Mesendoderm (in vitro differentiated cells): ENCODE measurements at regions not wholly inside any gene's neighbourhood (a gene's known extent, or its start where the extent isn't known, plus 50 kb on each side); places are given as distances from the start of the nearest gene placed in this dataset.
A peak's percentile ranks its signal among the peaks of the same experiment; 100 is the strongest.

ENCODE experiments used
- DNase-seq: peaks from one replicate; pipeline ENCODE4 v3.0.0; 2013
- H2AK5ac ChIP-seq: 2 replicates; pipeline ENCODE4 v1.6.1; 2013; ENCODE audit warnings: low read length, inconsistent platforms
- H2BK120ac ChIP-seq: 2 replicates; pipeline ENCODE4 v1.6.1; 2013; ENCODE audit warnings: low read depth, mild to moderate bottlenecking, low read length, moderate library complexity, mixed read lengths
- H2BK15ac ChIP-seq: replicated peaks from 2 replicates; pipeline ENCODE4 v1.6.1; 2013; ENCODE audit warnings: low read depth, mild to moderate bottlenecking, moderate library complexity
- H2BK5ac ChIP-seq: 2 replicates; pipeline ENCODE4 v1.6.1; 2013; ENCODE audit warnings: low read length, inconsistent platforms
- H3K18ac ChIP-seq: 2 replicates; pipeline ENCODE4 v1.6.1; 2013; ENCODE audit warnings: mild to moderate bottlenecking, low read length, mixed read lengths
- H3K23ac ChIP-seq: one replicate; pipeline ENCODE4 v1.6.1; 2013; ENCODE audit warnings: low read length
- H3K27ac ChIP-seq: 2 replicates; pipeline ENCODE4 v1.5.1; 2013; ENCODE audit warnings: low read depth, mild to moderate bottlenecking, inconsistent platforms, low read length, moderate library complexity
- H3K27me3 ChIP-seq: 2 replicates; pipeline ENCODE4 v1.6.1; 2013; ENCODE audit warnings: low read length, control low read depth, mild to moderate bottlenecking, inconsistent platforms; ENCODE audit not compliant: insufficient read depth, poor library complexity
- H3K36me3 ChIP-seq: 2 replicates; pipeline ENCODE4 v1.6.1; 2013; ENCODE audit warnings: low read length, inconsistent platforms; ENCODE audit not compliant: control insufficient read depth, insufficient read depth
- H3K4ac ChIP-seq: one replicate; pipeline ENCODE4 v1.6.1; 2013; ENCODE audit warnings: low read depth, mild to moderate bottlenecking, low read length, moderate library complexity
- H3K4me1 ChIP-seq: 2 replicates; pipeline ENCODE4 v1.6.1; 2013; ENCODE audit warnings: low read depth, low read length, inconsistent platforms; ENCODE audit not compliant: control insufficient read depth
- H3K4me2 ChIP-seq: 2 replicates; pipeline ENCODE4 v1.6.1; 2013; ENCODE audit warnings: low read length
- H3K4me3 ChIP-seq: 2 replicates; pipeline ENCODE4 v1.5.1; 2013; ENCODE audit warnings: mild to moderate bottlenecking, low read length
- H3K56ac ChIP-seq: one replicate; pipeline ENCODE4 v1.6.1; 2013; ENCODE audit warnings: low read length
- H3K79me1 ChIP-seq: 2 replicates; pipeline ENCODE4 v1.6.1; 2013; ENCODE audit warnings: low read length, inconsistent platforms
- H3K79me2 ChIP-seq: 2 replicates; pipeline ENCODE4 v1.6.1; 2013; ENCODE audit warnings: mild to moderate bottlenecking, low read length; ENCODE audit not compliant: control insufficient read depth, insufficient read depth
- H3K9ac ChIP-seq: 2 replicates; pipeline ENCODE4 v1.6.1; 2013; ENCODE audit warnings: low read length, inconsistent platforms
- H4K5ac ChIP-seq: one replicate; pipeline ENCODE4 v1.6.1; 2013; ENCODE audit warnings: low read length
- H4K8ac ChIP-seq: one replicate; pipeline ENCODE4 v1.6.1; 2013; ENCODE audit warnings: low read depth, mild to moderate bottlenecking, control low read depth, low read length, moderate library complexity
- WGBS: extraction: QIAGEN DNeasy Blood & Tissue Kit; methylation state at CpG from one replicate; pipeline ENCODE4 v1.1.7; 2013; ENCODE audit warnings: low lambda C conversion rate, missing lambda C conversion rate; ENCODE audit not compliant: insufficient coverage; ENCODE audit errors: extremely low coverage; 5-methylcytosine and 5-hydroxymethylcytosine counted together

DNA sequence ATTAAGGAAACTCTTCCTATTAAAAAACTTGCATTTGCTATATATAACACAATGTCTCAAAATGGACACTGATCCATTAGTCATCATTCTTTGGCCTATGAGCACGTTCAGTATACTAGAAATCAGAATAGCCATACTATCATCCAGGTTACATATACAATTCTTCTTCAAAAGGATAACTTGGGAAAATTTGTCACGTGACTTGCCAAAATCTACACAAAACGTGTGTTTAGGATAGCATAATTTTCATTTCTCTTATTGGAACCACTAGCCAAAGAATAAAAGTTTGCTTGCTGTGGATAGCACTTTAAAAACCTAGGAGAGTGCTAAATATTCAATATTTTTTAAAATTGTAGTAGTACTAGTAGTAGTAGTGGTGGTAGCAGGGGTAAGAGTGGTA lies 714.3 kb upstream of the FOXG1 start:
- no peaks in the 10 kb centered on the region for H3K79me2 ChIP-seq
- no peak overlapping the region for H3K56ac ChIP-seq
- H3K23ac ChIP-seq = no peak overlapping the region
- WGBS = no CpG with 5 or more reads among the region's 3 CpGs
- H2BK5ac ChIP-seq = no peak overlapping the region
- DNase-seq = no peak
- no peaks in the 10 kb centered on the region for H3K27me3 ChIP-seq
- H3K27ac ChIP-seq = no peak overlapping the region
- no peak overlapping the region for H3K4me3 ChIP-seq
- no peaks in the 10 kb centered on the region for H3K36me3 ChIP-seq
- H3K9ac ChIP-seq = no peak overlapping the region
- H2BK120ac ChIP-seq = no peak overlapping the region
- no peaks in the 10 kb centered on the region for H3K79me1 ChIP-seq
- H3K4me2 ChIP-seq = no peak overlapping the region
- no peak overlapping the region for H2AK5ac ChIP-seq
- H3K18ac ChIP-seq = no peak overlapping the region
- H2BK15ac ChIP-seq = no peak overlapping the region
- no peaks in the 10 kb centered on the region for H3K4me1 ChIP-seq
- no peak overlapping the region for H4K5ac ChIP-seq
- no peak overlapping the region for H4K8ac ChIP-seq
- H3K4ac ChIP-seq = no peak overlapping the region

DNA sequence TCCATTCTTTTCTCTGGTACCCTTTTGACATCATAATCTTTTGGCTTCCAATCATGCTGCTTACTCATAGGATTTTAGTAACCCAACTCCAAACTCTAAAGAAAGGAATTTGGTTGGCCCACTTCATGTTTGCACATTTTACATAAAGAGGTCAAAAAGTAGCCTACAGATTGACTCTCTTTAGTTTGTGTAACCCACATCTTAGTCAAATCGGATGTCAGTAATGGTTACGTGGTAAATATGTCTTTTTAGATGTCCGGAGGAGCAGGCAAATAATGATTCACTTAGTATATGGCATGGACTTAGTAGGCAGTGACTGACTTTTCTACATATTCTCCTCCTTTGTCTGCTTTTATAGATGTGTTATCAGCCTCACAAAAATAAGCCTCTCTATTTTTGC lies 711.6 kb upstream of the FOXG1 start:
- WGBS = no CpG with 5 or more reads among the region's 3 CpGs
- Histone ChIP-seq H4K8ac (no peak overlapping the region), H3K23ac (no peak overlapping the region), H4K5ac (no peak overlapping the region), H3K79me1 (no peaks in the 10 kb centered on the region), H3K27me3 (no peaks in the 10 kb centered on the region), H2AK5ac (no peak overlapping the region), H3K18ac (no peak overlapping the region), H3K27ac (no peak overlapping the region), H3K56ac (no peak overlapping the region), H3K4me2 (no peak overlapping the region), H2BK5ac (no peak overlapping the region), H3K4me1 (no peaks in the 10 kb centered on the region), H3K9ac (no peak overlapping the region), H3K79me2 (no peaks in the 10 kb centered on the region), H2BK120ac (no peak overlapping the region), H3K4ac (no peak overlapping the region), H3K4me3 (no peak overlapping the region), H2BK15ac (no peak overlapping the region), H3K36me3 (no peaks in the 10 kb centered on the region)
- DNase-seq = no peak

DNA sequence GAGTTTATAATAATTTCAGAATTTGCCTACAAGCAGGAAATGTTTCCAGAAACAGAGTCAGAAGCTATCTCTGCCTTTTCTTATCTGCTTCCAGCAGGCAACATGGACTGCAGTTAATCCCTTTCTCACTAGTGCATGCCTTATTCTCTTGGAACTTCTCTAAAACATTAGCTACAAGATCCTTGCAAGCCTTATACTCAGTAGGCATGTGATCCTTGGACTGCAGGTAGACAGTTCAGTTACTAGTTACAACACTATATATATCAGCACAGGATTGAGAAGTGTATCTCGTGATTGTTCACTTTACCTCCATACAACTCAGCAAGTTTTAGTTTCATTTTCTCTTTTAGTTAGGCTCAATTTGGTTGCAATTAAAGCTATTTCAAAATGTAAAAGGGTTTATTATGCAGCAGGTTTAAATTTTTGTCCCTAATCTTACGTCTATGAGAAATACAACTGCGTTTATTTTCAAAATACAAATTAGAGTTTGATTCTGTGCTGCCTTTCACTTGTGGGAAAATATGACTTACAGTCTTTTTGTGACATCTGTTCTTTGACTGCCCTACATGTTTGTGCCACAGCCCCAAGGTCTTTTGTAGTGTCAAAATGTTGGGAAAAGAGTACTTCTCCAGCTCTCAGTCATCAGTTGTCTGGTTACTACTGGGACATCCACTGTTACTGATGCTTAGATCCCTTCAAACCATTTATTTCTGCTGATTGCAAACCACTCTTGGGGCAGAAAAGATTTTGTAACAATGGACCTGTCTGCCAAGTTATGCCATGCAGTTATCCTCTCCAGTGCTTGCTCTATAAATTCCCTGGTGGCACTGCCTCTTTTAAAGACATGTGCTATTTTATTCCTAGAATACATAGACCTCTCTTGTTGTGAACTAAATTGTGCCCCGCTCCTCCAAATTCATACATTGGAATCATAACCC lies 709.0 kb upstream of the FOXG1 start:
- H4K5ac ChIP-seq = no peak overlapping the region
- no peak overlapping the region for H4K8ac ChIP-seq
- no peak overlapping the region for H3K18ac ChIP-seq
- WGBS = no CpG with 5 or more reads among the region's 4 CpGs
- H3K27me3 ChIP-seq = no peaks in the 10 kb centered on the region
- no peak overlapping the region for H3K27ac ChIP-seq
- no peak overlapping the region for H2BK5ac ChIP-seq
- H2AK5ac ChIP-seq = no peak overlapping the region
- H3K9ac ChIP-seq = no peak overlapping the region
- H3K79me1 ChIP-seq = no peaks in the 10 kb centered on the region
- H3K79me2 ChIP-seq = no peaks in the 10 kb centered on the region
- no peak overlapping the region for H3K56ac ChIP-seq
- no peak overlapping the region for H3K4ac ChIP-seq
- H3K23ac ChIP-seq = no peak overlapping the region
- H3K4me2 ChIP-seq = no peak overlapping the region
- H3K4me3 ChIP-seq = no peak overlapping the region
- H2BK120ac ChIP-seq = no peak overlapping the region
- no peak overlapping the region for H2BK15ac ChIP-seq
- H3K4me1 ChIP-seq = no peaks in the 10 kb centered on the region
- no peaks in the 10 kb centered on the region for H3K36me3 ChIP-seq
- peak; percentile 18 for DNase-seq

DNA sequence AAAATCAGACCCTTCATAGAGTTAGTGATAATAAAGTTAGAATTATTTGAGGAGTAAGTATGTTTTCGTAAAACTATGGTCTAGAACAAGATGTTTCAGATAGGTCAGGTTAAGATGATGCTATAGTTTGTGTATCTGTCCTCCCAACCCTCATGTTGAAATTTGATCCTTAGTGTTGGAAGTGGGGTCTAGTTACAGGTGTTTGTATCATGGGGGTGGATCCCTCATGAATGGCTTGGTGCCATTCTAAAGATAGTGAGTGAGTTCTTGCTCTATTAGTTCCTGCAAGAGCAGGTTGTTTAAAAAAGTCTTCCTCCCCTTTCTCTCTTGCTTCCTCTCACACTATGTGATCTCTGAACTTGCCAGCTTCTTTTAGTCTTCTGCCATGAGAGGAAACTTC lies 707.3 kb upstream of the FOXG1 start:
- Histone ChIP-seq H3K4ac (no peak overlapping the region), H3K18ac (no peak overlapping the region), H2BK5ac (no peak overlapping the region), H2AK5ac (no peak overlapping the region), H3K23ac (no peak overlapping the region), H3K56ac (no peak overlapping the region), H4K8ac (no peak overlapping the region), H3K27ac (no peak overlapping the region), H3K36me3 (no peaks in the 10 kb centered on the region), H2BK120ac (no peak overlapping the region), H3K79me1 (no peaks in the 10 kb centered on the region), H3K4me3 (no peak overlapping the region), H3K27me3 (no peaks in the 10 kb centered on the region), H3K4me2 (no peak overlapping the region), H4K5ac (no peak overlapping the region), H3K79me2 (no peaks in the 10 kb centered on the region), H3K9ac (no peak overlapping the region), H2BK15ac (no peak overlapping the region), H3K4me1 (no peaks in the 10 kb centered on the region)
- DNase-seq = no peak
- 100% methylated on average over 1 of the region's 1 CpG for whole genome bisulfite sequencing

DNA sequence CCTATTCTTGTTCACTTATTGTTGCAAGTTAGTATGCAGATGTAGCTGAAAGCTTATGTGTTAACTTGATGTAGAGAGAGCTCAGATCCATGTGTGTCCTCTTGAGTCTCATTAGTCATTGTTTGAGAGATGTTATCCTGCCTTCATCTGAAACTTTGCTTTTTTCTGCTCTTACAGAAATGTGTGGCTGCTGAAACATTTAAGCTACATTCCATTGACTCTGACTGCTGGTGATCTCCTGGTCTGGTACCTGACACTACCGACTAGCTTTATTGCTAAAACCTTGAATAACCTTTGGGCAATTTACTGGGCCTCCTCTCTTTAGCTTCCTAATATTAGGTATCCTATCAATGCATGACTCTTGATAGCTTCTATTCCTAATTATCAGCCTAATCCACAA lies 705.6 kb upstream of the FOXG1 start:
- Histone ChIP-seq H3K4me3 (no peak overlapping the region), H3K4me2 (no peak overlapping the region), H2BK120ac (no peak overlapping the region), H3K4ac (no peak overlapping the region), H3K56ac (no peak overlapping the region), H3K36me3 (no peaks in the 10 kb centered on the region), H3K9ac (no peak overlapping the region), H3K27me3 (no peaks in the 10 kb centered on the region), H2AK5ac (no peak overlapping the region), H2BK5ac (no peak overlapping the region), H3K27ac (no peak overlapping the region), H4K8ac (no peak overlapping the region), H2BK15ac (no peak overlapping the region), H3K18ac (no peak overlapping the region), H3K4me1 (no peaks in the 10 kb centered on the region), H3K79me1 (no peaks in the 10 kb centered on the region), H4K5ac (no peak overlapping the region), H3K79me2 (no peaks in the 10 kb centered on the region), H3K23ac (no peak overlapping the region)
- WGBS = no CpG with 5 or more reads among the region's 1 CpG
- DNase-seq = peak; percentile 71

DNA sequence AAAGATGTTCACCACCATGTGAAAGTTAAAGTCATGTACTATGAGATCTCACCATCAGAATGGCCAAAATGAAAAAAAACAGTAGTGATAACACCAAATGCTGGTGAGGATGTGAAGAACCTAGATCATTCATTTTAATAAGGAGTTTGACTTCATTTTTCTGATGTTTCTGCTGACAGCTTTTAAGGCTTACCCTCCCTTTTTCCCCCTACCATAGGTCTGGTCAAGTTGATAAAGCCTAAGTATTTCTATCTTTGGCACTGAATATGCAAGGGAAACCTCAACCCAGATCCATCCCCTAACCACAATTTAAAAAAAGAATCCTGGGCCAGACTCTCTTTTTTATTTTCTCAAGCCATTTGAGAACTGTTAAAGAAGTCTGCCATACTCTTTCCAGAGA lies 689.6 kb upstream of the FOXG1 start:
- Histone ChIP-seq H2AK5ac (no peak overlapping the region), H2BK120ac (no peak overlapping the region), H2BK15ac (no peak overlapping the region)

More for the DNA sequence above, 689.6 kb upstream of the FOXG1 start:
- Histone ChIP-seq H3K18ac (no peak overlapping the region), H3K79me1 (no peaks in the 10 kb centered on the region), H4K5ac (no peak overlapping the region), H3K4me2 (no peak overlapping the region), H3K9ac (no peak overlapping the region), H4K8ac (no peak overlapping the region), H3K4ac (no peak overlapping the region), H3K79me2 (no peaks in the 10 kb centered on the region), H3K23ac (no peak overlapping the region), H3K4me3 (no peak overlapping the region), H3K4me1 (no peaks in the 10 kb centered on the region), H3K56ac (no peak overlapping the region), H3K27ac (no peak overlapping the region), H3K27me3 (no peaks in the 10 kb centered on the region), H3K36me3 (no peaks in the 10 kb centered on the region), H2BK5ac (no peak overlapping the region)
- no peak for DNase-seq
